A673 (cell line): ENCODE measurements at regions not wholly inside any gene's neighbourhood (a gene's known extent, or its start where the extent isn't known, plus 50 kb on each side); places are given as distances from the start of the nearest gene placed in this dataset.

Source experiments
- BruUV-seq: library from RNA; stranded (reverse); fragments of 400-500 nt; replicated peaks from 2 replicates; lab custom pipeline; 2021; lab: Mats Ljungman, UMichigan
- CTCF ChIA-PET: fragments of 300-600 bp; sonication (Branson Sonifier 250); formaldehyde crosslinking; loops from one replicate; lab custom pipeline; 2022; ENCODE audit warnings: antibody characterized with exemption; lab: Charles Lee
- POLR2A ChIA-PET: fragments of 300-600 bp; sonication (Branson Sonifier 250); formaldehyde crosslinking; loops from one replicate; lab custom pipeline; 2022; ENCODE audit warnings: antibody characterized with exemption; ENCODE audit not compliant: low non-redundant PET; lab: Charles Lee
- DNase-seq: peaks from one replicate; pipeline ENCODE4 v3.0.0-alpha.2; 2015; ENCODE audit warnings: low spot score
- H3K27ac ChIP-seq: fragments of 200-600 bp; sonication (generic); 2 replicates; pipeline ENCODE4 v1.5.1; 2016; ENCODE audit warnings: mixed run types, low read depth, mild to moderate bottlenecking, mixed read lengths, antibody characterized with exemption, low read length; ENCODE audit not compliant: poor library complexity, severe bottlenecking
- H3K27me3 ChIP-seq: fragments of 200-600 bp; sonication (generic); replicated peaks from 2 replicates; pipeline ENCODE4 v1.6.1; 2017; ENCODE audit warnings: mixed run types, low read depth, mild to moderate bottlenecking, mixed read lengths, antibody characterized with exemption, low read length; ENCODE audit not compliant: insufficient read depth, poor library complexity
- H3K36me3 ChIP-seq: fragments of 200-600 bp; sonication (generic); 2 replicates; pipeline ENCODE4 v1.6.1; 2016; ENCODE audit warnings: mixed run types, mild to moderate bottlenecking, mixed read lengths, antibody characterized with exemption, low read length; ENCODE audit not compliant: insufficient read depth, poor library complexity, severe bottlenecking
- H3K4me1 ChIP-seq: fragments of 200-600 bp; sonication (generic); 2 replicates; pipeline ENCODE4 v1.6.1; 2017; ENCODE audit warnings: mixed run types, mild to moderate bottlenecking, mixed read lengths, antibody characterized with exemption, low read length; ENCODE audit not compliant: insufficient read depth, poor library complexity, severe bottlenecking
- H3K4me3 ChIP-seq: fragments of 200-600 bp; sonication (generic); 2 replicates; pipeline ENCODE4 v1.5.1; 2016; ENCODE audit warnings: low read depth, mixed run types, mild to moderate bottlenecking, mixed read lengths, low read length; ENCODE audit not compliant: poor library complexity, severe bottlenecking
- H3K9me3 ChIP-seq: fragments of 200-600 bp; sonication (generic); 2 replicates; pipeline ENCODE4 v1.6.1; 2016; ENCODE audit warnings: mixed run types, low read depth, mild to moderate bottlenecking, mixed read lengths, antibody characterized with exemption, low read length; ENCODE audit not compliant: poor library complexity, severe bottlenecking
- EZH2 ChIP-seq: fragments of 200-600 bp; sonication (generic); IDR thresholded peaks from 2 replicates; pipeline ENCODE4 v1.6.1; 2017; ENCODE audit warnings: borderline replicate concordance, low read depth, mild to moderate bottlenecking, mixed read lengths, antibody characterized with exemption, low read length; ENCODE audit not compliant: poor library complexity, severe bottlenecking
- intact Hi-C: fragments of 100-400 bp; cut with micrococcal nuclease; formaldehyde crosslinking; loops from one replicate; pipeline ENCODE4 v1.10.0; 2022; ENCODE audit not compliant: unreplicated experiment
- TF ChIP-seq, protein P1 (sequence below): fragments of 300-800, 200-600 bp; sonication (generic); conservative IDR thresholded peaks from 2 replicates; pipeline ENCODE4 v1.5.1; 2017; ENCODE audit warnings: low read depth, mild to moderate bottlenecking, antibody characterized with exemption, low read length, moderate library complexity, mixed read lengths

DNA sequence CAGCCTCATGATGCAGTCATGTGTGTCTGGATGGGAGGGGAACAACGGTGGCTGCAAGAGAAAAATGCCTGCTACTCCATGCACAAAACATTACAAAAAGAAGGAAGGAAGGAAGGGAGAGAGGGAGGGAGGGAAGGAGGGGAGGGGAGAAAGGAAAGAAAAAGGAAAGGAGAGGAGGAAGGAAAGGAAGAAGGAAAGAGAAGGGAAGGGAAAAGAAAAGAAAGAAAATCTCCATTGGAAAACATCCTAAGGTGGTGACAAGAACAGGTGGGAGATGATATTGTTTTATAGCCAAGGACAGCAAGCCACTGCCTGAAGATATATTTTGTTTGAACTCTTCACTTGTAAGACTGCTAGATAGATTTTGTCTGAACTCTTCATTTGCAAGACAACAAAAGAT, 171.8 kb upstream of the EGLN3 start:
- H3K36me3 ChIP-seq, result no peaks in the 10 kb centered on the region
- H3K27ac ChIP-seq, result no peak overlapping the region
- no peaks in the 10 kb centered on the region for H3K4me1 ChIP-seq
- H3K27me3 ChIP-seq, result no peaks in the 10 kb centered on the region
- TF ChIP-seq, protein P1, sequence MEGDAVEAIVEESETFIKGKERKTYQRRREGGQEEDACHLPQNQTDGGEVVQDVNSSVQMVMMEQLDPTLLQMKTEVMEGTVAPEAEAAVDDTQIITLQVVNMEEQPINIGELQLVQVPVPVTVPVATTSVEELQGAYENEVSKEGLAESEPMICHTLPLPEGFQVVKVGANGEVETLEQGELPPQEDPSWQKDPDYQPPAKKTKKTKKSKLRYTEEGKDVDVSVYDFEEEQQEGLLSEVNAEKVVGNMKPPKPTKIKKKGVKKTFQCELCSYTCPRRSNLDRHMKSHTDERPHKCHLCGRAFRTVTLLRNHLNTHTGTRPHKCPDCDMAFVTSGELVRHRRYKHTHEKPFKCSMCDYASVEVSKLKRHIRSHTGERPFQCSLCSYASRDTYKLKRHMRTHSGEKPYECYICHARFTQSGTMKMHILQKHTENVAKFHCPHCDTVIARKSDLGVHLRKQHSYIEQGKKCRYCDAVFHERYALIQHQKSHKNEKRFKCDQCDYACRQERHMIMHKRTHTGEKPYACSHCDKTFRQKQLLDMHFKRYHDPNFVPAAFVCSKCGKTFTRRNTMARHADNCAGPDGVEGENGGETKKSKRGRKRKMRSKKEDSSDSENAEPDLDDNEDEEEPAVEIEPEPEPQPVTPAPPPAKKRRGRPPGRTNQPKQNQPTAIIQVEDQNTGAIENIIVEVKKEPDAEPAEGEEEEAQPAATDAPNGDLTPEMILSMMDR, result no peak
- no peak for TF ChIP-seq EZH2
- no TSS peak for BruUV-seq
- H3K4me3 ChIP-seq, result no peak overlapping the region
- intact Hi-C loops, result no loop called here
- DNase-seq, result no peak
- ChIA-PET CTCF (no interaction called here), POLR2A (no interaction called here)
- no peaks in the 10 kb centered on the region for H3K9me3 ChIP-seq

DNA sequence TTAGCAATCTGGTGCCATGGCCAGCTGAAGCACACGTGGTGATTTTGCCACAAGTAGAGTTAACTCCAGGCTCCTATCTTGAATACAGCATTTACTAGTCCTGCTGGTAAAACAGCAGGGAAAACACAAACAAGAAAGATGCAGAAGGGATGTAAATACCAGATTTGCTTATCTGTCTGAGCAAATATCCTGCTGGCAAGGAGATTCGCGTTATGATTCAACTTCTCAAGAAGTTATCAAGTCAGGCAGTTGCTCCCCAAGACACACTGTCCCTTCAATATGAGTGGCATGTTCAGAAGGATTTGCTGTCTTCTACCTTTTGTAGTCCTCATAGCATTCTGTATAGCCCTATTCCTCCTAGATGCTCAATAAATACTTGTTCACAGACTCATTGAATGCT, 171.2 kb upstream of the EGLN3 start:
- POLR2A ChIA-PET, result no interaction called here

DNA sequence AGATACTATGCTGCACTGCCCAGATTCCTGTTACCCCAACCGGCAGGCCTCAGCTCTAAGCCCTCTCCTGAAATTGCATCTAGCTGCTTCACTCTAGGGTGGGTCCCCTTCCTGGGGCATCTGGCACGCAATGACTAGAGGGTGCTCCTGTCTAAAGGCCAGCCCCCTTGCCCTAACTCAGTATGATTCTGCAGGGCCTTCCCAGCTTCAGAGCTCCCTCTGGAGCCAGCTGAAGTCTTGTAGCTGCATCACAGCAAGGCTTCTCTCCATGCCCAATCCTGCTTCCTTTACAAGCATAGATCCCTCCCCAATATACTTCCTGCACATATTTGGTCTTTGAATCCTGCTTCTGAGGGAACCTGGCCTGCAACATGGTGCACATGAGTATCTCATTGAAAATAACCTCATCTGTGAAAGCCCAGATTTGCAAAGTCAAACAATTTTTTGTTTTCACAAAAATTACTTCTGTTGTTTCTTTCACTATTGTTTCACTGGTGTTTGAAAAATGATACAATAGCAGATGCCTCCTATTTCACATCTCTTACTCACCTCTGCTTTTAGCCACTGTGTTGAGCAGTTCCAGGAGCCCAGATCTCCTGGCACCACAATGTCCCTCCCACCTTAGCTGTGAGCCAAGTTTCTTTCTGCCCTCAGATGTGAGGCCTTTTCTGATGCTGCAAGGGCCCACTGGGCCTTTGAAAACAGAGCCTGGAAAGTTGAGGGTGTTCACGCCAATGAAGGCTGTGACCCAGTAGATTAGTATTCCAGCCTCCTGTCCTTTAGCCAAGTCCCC, 169.5 kb upstream of the EGLN3 start:
- POLR2A ChIA-PET, result no interaction called here
- no peaks in the 10 kb centered on the region for H3K9me3 ChIP-seq
- no peak for DNase-seq
- TF ChIP-seq EZH2, result no peak
- TF ChIP-seq, protein P1, result no peak
- CTCF ChIA-PET, result no interaction called here
- no peak overlapping the region for H3K4me3 ChIP-seq
- H3K36me3 ChIP-seq, result no peaks in the 10 kb centered on the region
- H3K4me1 ChIP-seq, result no peaks in the 10 kb centered on the region
- BruUV-seq, result no TSS peak
- H3K27ac ChIP-seq, result no peak overlapping the region
- no peaks in the 10 kb centered on the region for H3K27me3 ChIP-seq
- intact Hi-C loops, result no loop called here

More for the DNA sequence above, 171.2 kb upstream of the EGLN3 start:
- H3K9me3 ChIP-seq, result no peaks in the 10 kb centered on the region
- CTCF ChIA-PET, result no interaction called here
- H3K4me3 ChIP-seq, result no peak overlapping the region
- DNase-seq, result no peak
- intact Hi-C loops, result no loop called here
- H3K27ac ChIP-seq, result no peak overlapping the region
- H3K36me3 ChIP-seq, result no peaks in the 10 kb centered on the region
- BruUV-seq, result no TSS peak
- H3K4me1 ChIP-seq, result no peaks in the 10 kb centered on the region
- H3K27me3 ChIP-seq, result no peaks in the 10 kb centered on the region
- TF ChIP-seq, protein P1, result no peak
- TF ChIP-seq EZH2, result no peak
